ENCODE measurements at regions not wholly inside any gene's neighbourhood (a gene's known extent, or its start where the extent isn't known, plus 50 kb on each side); places are given as distances from the start of the nearest gene placed in this dataset.

GRCh38 chr7:25495342-25496250, 267.3 kb upstream of the NPVF start:
- 64% methylated on average over 11 of the region's 11 CpGs for WGBS, 2 experiments
- H3K4me3 ChIP-seq (ENCODE audit: insufficient read depth, low read depth, low read length) = no peak overlapping the region
- H3K27me3 ChIP-seq (ENCODE audit: control insufficient read depth, insufficient read depth, low read length, poor library complexity, severe bottlenecking) = no peaks in the 10 kb centered on the region
- H3K4me1 ChIP-seq (ENCODE audit: control insufficient read depth, insufficient read depth, low read length) = peaks cover 5% of the 10 kb centered on the region
- H3K36me3 ChIP-seq (ENCODE audit: control insufficient read depth, insufficient read depth, low read length) = no peaks in the 10 kb centered on the region
- no peaks in the 10 kb centered on the region for H3K9me3 ChIP-seq (ENCODE audit: control insufficient read depth, low read length)
- H3K27ac ChIP-seq (ENCODE audit: insufficient read depth, low read depth, low read length, poor library complexity, severe bottlenecking) = no peak overlapping the region

- Histone ChIP-seq H3K4me1 (ENCODE audit: control insufficient read depth, insufficient read depth, low read length) (peaks cover 5% of the 10 kb centered on the region), H3K27ac (ENCODE audit: insufficient read depth, low read depth, low read length, poor library complexity, severe bottlenecking) (no peak overlapping the region), H3K9me3 (ENCODE audit: control insufficient read depth, low read length) (no peaks in the 10 kb centered on the region), H3K4me3 (ENCODE audit: insufficient read depth, low read depth, low read length) (no peak overlapping the region), H3K27me3 (ENCODE audit: control insufficient read depth, insufficient read depth, low read length, poor library complexity, severe bottlenecking) (no peaks in the 10 kb centered on the region), H3K36me3 (ENCODE audit: control insufficient read depth, insufficient read depth, low read length) (no peaks in the 10 kb centered on the region)
- 97 to 99% methylated on average over 11 of the region's 11 CpGs for WGBS, 2 experiments
Observed at GRCh38 chr7:25496476-25497368, 268.4 kb upstream of the NPVF start.

GRCh38 chr7:25500393-25500921, 272.2 kb upstream of the NPVF start:
- no peaks in the 10 kb centered on the region for H3K27me3 ChIP-seq (ENCODE audit: control insufficient read depth, insufficient read depth, low read length, poor library complexity, severe bottlenecking)

GRCh38 chr7:25503306-25503705, 275.0 kb upstream of the NPVF start:
- Histone ChIP-seq H3K9me3 (ENCODE audit: control insufficient read depth, low read length) (no peaks in the 10 kb centered on the region), H3K4me3 (ENCODE audit: insufficient read depth, low read depth, low read length) (no peak overlapping the region), H3K27ac (ENCODE audit: insufficient read depth, low read depth, low read length, poor library complexity, severe bottlenecking) (no peak overlapping the region), H3K36me3 (ENCODE audit: control insufficient read depth, insufficient read depth, low read length) (no peaks in the 10 kb centered on the region), H3K27me3 (ENCODE audit: control insufficient read depth, insufficient read depth, low read length, poor library complexity, severe bottlenecking) (no peaks in the 10 kb centered on the region), H3K4me1 (ENCODE audit: control insufficient read depth, insufficient read depth, low read length) (no peaks in the 10 kb centered on the region)
- 88 to 96% methylated on average over 2 of the region's 2 CpGs for WGBS, 2 experiments

More at GRCh38 chr7:25500393-25500921, 272.2 kb upstream of the NPVF start:
- no peaks in the 10 kb centered on the region for H3K9me3 ChIP-seq (ENCODE audit: control insufficient read depth, low read length)
- no peak overlapping the region for H3K4me3 ChIP-seq (ENCODE audit: insufficient read depth, low read depth, low read length)
- no peak overlapping the region for H3K27ac ChIP-seq (ENCODE audit: insufficient read depth, low read depth, low read length, poor library complexity, severe bottlenecking)
- peaks cover under 1% of the 10 kb centered on the region for H3K4me1 ChIP-seq (ENCODE audit: control insufficient read depth, insufficient read depth, low read length)
- 79 to 89% methylated on average over 2 to 3 of the region's 4 CpGs for WGBS, 2 experiments
- H3K36me3 ChIP-seq (ENCODE audit: control insufficient read depth, insufficient read depth, low read length) = no peaks in the 10 kb centered on the region

GRCh38 chr7:25512061-25512687, 283.9 kb upstream of the NPVF start:
- H3K27me3 ChIP-seq (ENCODE audit: control insufficient read depth, insufficient read depth, low read length, poor library complexity, severe bottlenecking) = no peaks in the 10 kb centered on the region
- no peak overlapping the region for H3K27ac ChIP-seq (ENCODE audit: insufficient read depth, low read depth, low read length, poor library complexity, severe bottlenecking)
- no peaks in the 10 kb centered on the region for H3K9me3 ChIP-seq (ENCODE audit: control insufficient read depth, low read length)
- no peaks in the 10 kb centered on the region for H3K36me3 ChIP-seq (ENCODE audit: control insufficient read depth, insufficient read depth, low read length)
- no peaks in the 10 kb centered on the region for H3K4me1 ChIP-seq (ENCODE audit: control insufficient read depth, insufficient read depth, low read length)
- 75 to 94% methylated on average over 4 of the region's 5 CpGs for WGBS, 2 experiments
- H3K4me3 ChIP-seq (ENCODE audit: insufficient read depth, low read depth, low read length) = no peak overlapping the region

- Histone ChIP-seq H3K27me3 (ENCODE audit: control insufficient read depth, insufficient read depth, low read length, poor library complexity, severe bottlenecking) (no peaks in the 10 kb centered on the region), H3K4me1 (ENCODE audit: control insufficient read depth, insufficient read depth, low read length) (no peaks in the 10 kb centered on the region), H3K36me3 (ENCODE audit: control insufficient read depth, insufficient read depth, low read length) (no peaks in the 10 kb centered on the region), H3K9me3 (ENCODE audit: control insufficient read depth, low read length) (no peaks in the 10 kb centered on the region), H3K27ac (ENCODE audit: insufficient read depth, low read depth, low read length, poor library complexity, severe bottlenecking) (no peak overlapping the region), H3K4me3 (ENCODE audit: insufficient read depth, low read depth, low read length) (no peak overlapping the region)
- 35 to 43% methylated on average over 1 of the region's 1 CpG for WGBS, 2 experiments
Observed at GRCh38 chr7:25515633-25516275, 287.5 kb upstream of the NPVF start.

GRCh38 chr7:25517906-25518305, 289.6 kb upstream of the NPVF start:
- no peak overlapping the region for H3K27ac ChIP-seq (ENCODE audit: insufficient read depth, low read depth, low read length, poor library complexity, severe bottlenecking)
- no peaks in the 10 kb centered on the region for H3K36me3 ChIP-seq (ENCODE audit: control insufficient read depth, insufficient read depth, low read length)
- 49 to 51% methylated on average over 2 of the region's 2 CpGs for WGBS, 2 experiments
- H3K27me3 ChIP-seq (ENCODE audit: control insufficient read depth, insufficient read depth, low read length, poor library complexity, severe bottlenecking) = no peaks in the 10 kb centered on the region
- H3K4me3 ChIP-seq (ENCODE audit: insufficient read depth, low read depth, low read length) = no peak overlapping the region
- H3K4me1 ChIP-seq (ENCODE audit: control insufficient read depth, insufficient read depth, low read length) = no peaks in the 10 kb centered on the region
- no peaks in the 10 kb centered on the region for H3K9me3 ChIP-seq (ENCODE audit: control insufficient read depth, low read length)

- no peaks in the 10 kb centered on the region for H3K9me3 ChIP-seq (ENCODE audit: control insufficient read depth, low read length)
- WGBS, 2 experiments = 93 to 96% methylated on average over 5 of the region's 5 CpGs
Observed at GRCh38 chr7:25520017-25520416, 291.7 kb upstream of the NPVF start.

GRCh38 chr7:25520516-25520915, 292.2 kb upstream of the NPVF start:
- Histone ChIP-seq H3K4me3 (ENCODE audit: insufficient read depth, low read depth, low read length) (no peak overlapping the region), H3K4me1 (ENCODE audit: control insufficient read depth, insufficient read depth, low read length) (no peaks in the 10 kb centered on the region), H3K9me3 (ENCODE audit: control insufficient read depth, low read length) (no peaks in the 10 kb centered on the region), H3K27ac (ENCODE audit: insufficient read depth, low read depth, low read length, poor library complexity, severe bottlenecking) (no peak overlapping the region), H3K36me3 (ENCODE audit: control insufficient read depth, insufficient read depth, low read length) (no peaks in the 10 kb centered on the region), H3K27me3 (ENCODE audit: control insufficient read depth, insufficient read depth, low read length, poor library complexity, severe bottlenecking) (no peaks in the 10 kb centered on the region)
- WGBS, 2 experiments = 82 to 83% methylated on average over 6 of the region's 6 CpGs

More at GRCh38 chr7:25520017-25520416, 291.7 kb upstream of the NPVF start:
- H3K27me3 ChIP-seq (ENCODE audit: control insufficient read depth, insufficient read depth, low read length, poor library complexity, severe bottlenecking) = no peaks in the 10 kb centered on the region
- H3K27ac ChIP-seq (ENCODE audit: insufficient read depth, low read depth, low read length, poor library complexity, severe bottlenecking) = no peak overlapping the region
- H3K4me3 ChIP-seq (ENCODE audit: insufficient read depth, low read depth, low read length) = no peak overlapping the region
- H3K4me1 ChIP-seq (ENCODE audit: control insufficient read depth, insufficient read depth, low read length) = no peaks in the 10 kb centered on the region
- no peaks in the 10 kb centered on the region for H3K36me3 ChIP-seq (ENCODE audit: control insufficient read depth, insufficient read depth, low read length)
